Fibroblast of lung (primary cell): ENCODE measurements at regions not wholly inside any gene's neighbourhood (a gene's known extent, or its start where the extent isn't known, plus 50 kb on each side); places are given as distances from the start of the nearest gene placed in this dataset.

Source experiments
- EZH2 ChIP-seq: IDR thresholded peaks from 2 replicates; pipeline ENCODE4 v1.5.1; 2012; ENCODE audit warnings: low read length, control low read depth, mild to moderate bottlenecking; ENCODE audit errors: missing control alignments
- TF ChIP-seq, protein P1 (sequence below), 2 donors: IDR thresholded peaks in 1 of 2; conservative IDR thresholded peaks in 1 of 2; 1 replicate in 1 of 2; 2 replicates in 1 of 2; pipeline ENCODE4 v1.5.1; 2011 to 2012; ENCODE audit warnings: low read length in 2 of 2, control low read depth in 1 of 2, inconsistent platforms in 1 of 2, low read depth in 1 of 2, mild to moderate bottlenecking in 1 of 2

DNA sequence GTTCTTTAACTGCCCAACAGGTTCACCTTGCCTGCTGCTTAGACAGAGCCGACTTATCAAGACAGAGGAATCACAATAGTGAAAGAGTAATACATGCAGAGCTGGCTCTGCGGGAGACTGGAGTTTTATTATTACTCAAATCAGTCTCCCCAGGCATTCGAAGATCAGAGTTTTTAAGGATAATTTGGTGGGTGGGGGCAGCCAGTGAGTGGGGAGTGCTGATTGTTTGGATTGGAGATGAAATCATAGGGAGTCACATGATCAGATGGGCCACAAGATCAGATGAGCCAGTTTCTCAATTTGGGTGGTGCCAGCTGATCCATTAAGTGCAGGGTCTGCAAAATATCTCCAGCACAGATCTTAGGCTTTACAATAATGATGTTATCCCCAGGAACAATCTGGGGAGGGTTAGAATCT, 131.3 kb downstream of the AKR1D1 start:
- TF ChIP-seq, protein P1, sequence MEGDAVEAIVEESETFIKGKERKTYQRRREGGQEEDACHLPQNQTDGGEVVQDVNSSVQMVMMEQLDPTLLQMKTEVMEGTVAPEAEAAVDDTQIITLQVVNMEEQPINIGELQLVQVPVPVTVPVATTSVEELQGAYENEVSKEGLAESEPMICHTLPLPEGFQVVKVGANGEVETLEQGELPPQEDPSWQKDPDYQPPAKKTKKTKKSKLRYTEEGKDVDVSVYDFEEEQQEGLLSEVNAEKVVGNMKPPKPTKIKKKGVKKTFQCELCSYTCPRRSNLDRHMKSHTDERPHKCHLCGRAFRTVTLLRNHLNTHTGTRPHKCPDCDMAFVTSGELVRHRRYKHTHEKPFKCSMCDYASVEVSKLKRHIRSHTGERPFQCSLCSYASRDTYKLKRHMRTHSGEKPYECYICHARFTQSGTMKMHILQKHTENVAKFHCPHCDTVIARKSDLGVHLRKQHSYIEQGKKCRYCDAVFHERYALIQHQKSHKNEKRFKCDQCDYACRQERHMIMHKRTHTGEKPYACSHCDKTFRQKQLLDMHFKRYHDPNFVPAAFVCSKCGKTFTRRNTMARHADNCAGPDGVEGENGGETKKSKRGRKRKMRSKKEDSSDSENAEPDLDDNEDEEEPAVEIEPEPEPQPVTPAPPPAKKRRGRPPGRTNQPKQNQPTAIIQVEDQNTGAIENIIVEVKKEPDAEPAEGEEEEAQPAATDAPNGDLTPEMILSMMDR (conservative IDR thresholded peaks at IDR 0.05 in 1 of 2, IDR thresholded peaks at IDR 0.05 in 1 of 2; ENCODE audit: low read depth in 1 of 2, low read length in 2 of 2): no peak
- no peak for TF ChIP-seq EZH2
